HG03558 (cell line): ENCODE measurements at regions not wholly inside any gene's neighbourhood (a gene's known extent, or its start where the extent isn't known, plus 50 kb on each side); places are given as distances from the start of the nearest gene placed in this dataset.

Experiments used
- ATAC-seq: cut with Tn5 transposase; IDR thresholded peaks from one replicate; pipeline ENCODE4 v1.9.1; 2021; ENCODE audit warnings: moderate number of reproducible peaks; ENCODE audit not compliant: unreplicated experiment; ENCODE audit errors: extremely low read depth

- ATAC-seq = no peak
Measured at GRCh38 chr2:215751911-215752272, 261.5 kb downstream of the MREG start.

DNA sequence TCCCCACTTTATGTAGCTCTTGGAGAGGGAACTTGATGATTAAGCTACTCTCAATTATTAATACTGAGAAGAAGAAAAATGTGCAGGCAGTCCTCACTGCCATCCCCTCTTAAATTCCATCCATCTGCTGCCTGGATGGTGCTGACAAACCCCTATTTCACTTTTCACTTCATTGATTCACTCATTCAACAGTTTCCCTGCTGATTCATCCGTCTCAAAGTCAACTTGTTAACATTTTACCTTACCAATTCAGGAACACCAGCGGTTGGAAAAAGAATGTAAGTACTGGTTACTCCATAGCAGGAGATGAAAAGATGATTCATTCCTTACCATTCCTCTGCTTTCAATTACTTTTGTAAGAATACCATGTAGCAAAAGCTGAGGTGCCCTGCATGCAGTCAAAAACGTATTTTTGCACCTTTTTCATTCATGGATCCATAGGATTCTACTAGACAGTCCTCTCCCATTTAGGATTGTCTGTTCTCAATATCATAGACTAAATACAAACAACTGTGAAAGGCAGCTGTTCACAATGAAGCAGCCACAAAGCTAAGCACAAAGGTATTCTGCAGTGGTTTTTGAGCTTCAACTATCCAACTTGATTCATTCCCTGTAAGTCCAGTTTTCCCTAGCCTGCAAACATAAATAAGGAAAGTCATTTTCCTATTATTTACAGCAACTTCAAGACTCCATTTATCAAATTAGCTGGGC lies 262.0 kb downstream of the MREG start:
- ATAC-seq = no peak

DNA sequence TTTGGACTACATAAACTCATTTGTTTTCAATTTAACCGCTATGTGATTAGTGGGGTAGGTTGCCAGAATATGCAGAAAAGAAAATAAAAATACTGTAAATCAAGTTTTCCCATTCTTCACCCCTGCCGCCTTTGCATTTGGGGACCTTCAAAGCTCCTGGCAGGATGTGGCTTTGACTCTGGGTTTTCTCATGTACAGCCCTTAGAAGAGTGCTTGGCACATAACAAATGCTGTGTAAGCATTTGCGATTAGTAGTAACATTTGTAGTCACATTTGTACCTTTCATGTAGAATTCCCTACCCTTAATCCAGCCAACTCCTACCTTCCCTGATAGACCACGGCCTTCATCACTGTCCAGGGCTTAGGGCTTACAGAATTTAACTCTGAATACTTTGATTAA lies 262.6 kb downstream of the MREG start:
- no peak for ATAC-seq

DNA sequence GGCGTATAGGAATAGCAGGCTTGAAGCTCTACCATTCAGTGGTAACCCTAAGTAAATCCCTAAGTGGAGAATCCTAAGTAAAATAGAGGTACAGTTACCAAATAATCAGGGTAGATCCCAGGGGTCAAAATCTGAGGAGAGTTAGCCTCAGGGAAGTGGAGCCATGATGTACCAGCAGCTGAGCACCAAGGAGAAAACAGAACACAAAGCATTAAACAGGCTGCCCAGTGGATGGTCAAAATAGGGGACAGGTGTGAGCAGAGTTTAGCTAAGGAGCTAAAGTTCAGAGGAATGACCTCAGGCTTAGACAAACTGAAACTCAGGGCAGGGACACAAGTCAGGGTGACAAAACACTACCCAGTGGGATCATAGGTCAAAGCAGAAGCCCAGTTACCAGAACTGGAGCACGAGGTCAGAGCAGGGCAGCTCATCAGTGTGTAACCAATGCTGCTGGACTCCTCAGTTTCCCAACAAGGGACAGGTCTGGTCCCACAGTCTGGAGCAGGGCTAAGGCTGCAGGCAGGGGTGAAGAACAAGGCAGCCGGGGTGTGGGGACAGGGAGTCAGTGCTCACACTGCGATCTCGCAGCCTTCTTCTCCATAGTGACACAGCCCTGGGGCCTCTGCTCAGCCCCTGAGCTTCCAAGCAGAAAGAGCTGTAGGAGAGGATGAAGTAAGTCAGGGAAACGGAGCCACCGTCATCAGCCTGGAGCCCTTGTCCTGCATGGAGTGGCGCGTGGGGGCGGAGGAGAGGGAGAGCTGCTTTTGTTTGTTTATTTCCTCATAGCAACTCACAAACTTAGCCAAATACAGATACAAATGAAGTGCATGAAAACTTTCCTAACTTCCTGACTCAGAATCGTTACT lies 264.0 kb downstream of the MREG start:
- no peak for ATAC-seq

DNA sequence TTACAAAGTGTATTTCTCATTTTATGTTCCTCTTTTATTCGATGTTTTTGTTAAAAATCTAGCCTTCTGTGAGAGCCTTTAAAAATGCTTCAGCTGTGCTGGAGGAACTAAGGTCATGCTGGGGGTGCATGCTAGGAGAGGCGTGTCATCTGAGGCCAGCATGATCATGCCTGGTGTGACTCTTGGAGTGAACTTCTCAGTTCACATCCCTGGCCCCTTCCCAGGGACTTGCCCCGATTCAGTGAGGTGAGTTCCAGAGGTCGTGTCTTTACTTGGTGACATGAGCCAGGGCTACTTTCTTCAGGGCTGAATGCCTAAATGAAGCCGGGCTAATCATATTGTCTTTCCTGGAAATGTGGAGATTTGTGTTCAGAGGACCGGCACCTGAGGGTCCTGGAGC lies 264.9 kb downstream of the MREG start:
- ATAC-seq = no peak

GRCh38 chr2:215746887-215747615 lies 266.3 kb downstream of the MREG start:
- ATAC-seq = no peak

DNA sequence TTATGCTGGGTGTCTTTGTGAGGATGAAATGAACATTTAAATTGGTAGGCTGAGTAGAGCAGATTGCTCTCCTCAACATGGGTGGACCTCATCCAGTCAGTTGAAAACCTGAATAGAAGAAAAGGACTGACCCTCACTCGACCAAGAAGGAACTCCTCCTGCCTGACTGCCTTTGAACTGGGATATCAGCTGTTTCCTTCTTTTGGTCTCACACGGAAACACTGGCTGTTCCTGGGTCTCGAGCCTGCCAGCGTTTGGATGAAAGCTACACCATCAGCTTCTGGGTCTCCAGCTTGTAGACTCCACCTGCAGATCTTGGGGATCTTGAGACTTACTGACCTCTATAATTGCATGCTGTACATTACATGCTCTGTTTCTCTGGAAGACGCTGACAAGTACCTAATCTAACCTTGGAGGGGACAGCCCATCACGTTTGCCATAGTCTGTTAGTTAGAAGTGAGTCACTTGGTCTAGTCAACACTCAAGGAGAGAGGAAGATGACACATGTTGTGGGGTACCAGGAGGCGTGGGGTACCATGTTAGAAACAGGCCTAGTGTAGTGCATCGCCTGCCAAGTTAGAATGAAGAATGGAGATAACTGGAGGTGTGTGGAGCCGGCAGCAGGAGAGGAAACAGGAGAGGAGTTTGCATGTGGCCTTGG lies 267.0 kb downstream of the MREG start:
- no peak for ATAC-seq

DNA sequence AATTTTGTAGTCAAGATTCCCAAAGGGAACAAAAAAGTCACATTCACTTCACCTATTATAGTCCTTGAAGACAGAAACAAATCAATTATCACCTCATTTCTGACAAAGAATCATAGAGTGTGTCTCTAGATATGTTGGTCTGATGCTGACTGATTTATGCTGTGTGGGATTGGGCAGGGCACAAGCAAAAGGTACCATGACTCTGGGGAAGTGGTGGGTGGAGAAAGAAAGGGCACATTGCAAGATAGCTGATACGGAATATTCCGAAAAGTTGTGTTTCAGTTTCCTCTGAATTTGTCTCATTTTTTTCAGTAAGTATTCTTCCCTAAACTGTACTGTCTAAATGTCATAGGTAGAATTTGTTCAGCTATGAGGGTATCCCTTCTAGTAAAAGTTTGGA lies 268.0 kb downstream of the MREG start:
- no peak for ATAC-seq

- ATAC-seq = no peak
Measured at GRCh38 chr2:215744514-215744913, 268.8 kb downstream of the MREG start.

GRCh38 chr2:215743066-215743465 lies 270.3 kb downstream of the MREG start:
- no peak for ATAC-seq

GRCh38 chr2:215742021-215742420 lies 271.3 kb downstream of the MREG start:
- no peak for ATAC-seq

GRCh38 chr2:215740071-215740470 lies 273.3 kb downstream of the MREG start:
- ATAC-seq = no peak

DNA sequence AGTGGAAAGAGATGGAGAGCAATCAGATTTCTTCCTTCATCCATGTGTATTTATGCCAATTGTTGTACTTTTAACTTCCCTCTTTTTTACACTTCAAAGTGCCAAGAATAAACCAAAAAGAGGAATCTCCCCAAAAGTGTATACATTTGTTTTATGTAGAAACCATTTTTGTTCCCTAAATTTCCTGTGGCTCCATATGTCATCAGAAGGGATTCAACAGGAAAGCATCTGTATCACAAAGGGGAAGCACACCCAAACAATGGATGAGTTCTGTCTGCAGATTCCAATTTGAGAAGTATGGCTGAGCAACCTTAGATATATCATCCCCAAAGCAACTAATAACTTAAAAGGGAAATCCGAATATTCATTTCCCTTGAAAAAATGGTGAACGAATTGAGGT lies 275.0 kb downstream of the MREG start:
- ATAC-seq = no peak

DNA sequence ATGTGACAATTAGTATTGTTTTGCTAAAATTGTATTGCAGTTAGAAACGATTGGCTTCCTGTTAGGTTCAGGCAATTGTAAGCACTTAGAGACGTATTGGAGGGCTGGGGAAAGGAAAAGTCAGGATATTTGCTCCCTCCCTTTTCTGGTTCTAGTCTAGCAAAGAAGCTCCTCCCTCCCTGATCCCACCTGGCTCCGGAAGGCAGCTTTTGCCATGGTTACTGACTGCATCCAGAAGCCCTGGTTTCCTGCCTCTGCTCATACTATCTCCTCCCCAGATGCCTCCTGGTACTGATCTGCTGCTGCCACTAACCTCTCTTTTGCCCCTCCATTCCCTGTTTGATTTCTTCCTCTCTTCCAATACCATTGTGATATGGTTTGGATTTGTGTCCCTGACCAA lies 275.9 kb downstream of the MREG start:
- no peak for ATAC-seq

DNA sequence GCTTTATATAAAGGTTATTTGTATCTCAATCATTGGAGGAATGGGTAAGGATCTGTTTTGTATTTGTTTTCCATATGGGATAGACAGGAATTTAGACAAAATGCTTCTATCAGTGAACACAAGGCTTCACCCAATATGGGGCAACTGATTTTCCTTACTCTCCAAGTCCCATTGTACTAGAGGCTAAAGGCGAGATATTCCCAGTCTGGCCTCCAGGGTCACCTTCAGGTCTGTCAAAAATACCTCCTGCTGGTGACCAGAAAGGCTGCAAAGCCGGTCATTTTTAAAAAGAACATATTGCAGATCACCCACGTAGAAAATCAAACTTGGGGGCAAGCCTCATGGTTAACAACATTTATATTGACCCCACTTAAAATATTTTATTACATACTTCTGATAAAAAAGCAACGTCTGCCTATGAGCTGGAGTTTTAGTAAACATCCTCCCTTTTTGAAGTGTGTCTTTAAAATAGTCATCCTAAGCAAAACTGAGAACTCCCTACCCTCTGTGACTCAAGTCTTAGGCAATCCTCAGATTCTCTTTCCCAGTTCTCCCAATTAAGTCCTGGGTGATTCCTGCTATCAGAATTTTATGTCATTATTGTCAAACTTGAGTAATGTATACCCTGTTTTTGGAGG lies 276.6 kb downstream of the MREG start:
- ATAC-seq = no peak

GRCh38 chr2:215731108-215731658 lies 282.2 kb downstream of the MREG start:
- no peak for ATAC-seq

- ATAC-seq = no peak
Measured at GRCh38 chr2:215729985-215730620, 283.2 kb downstream of the MREG start.

- no peak for ATAC-seq
Measured at GRCh38 chr2:215728504-215729065, 284.8 kb downstream of the MREG start.
